BLaER1 treated with 17β-estradiol and CSF1 and Interleukin-3, amounts not matched to agents 10 nM and 100 nM (cell line): ENCODE measurements at regions not wholly inside any gene's neighbourhood (a gene's known extent, or its start where the extent isn't known, plus 50 kb on each side); places are given as distances from the start of the nearest gene placed in this dataset.
"Not testable (repeated sequence)": the region's sequence is repeated elsewhere in the genome, so short reads cannot be mapped to it uniquely, and the experiment has no call there.

Experiments
- H3K27ac ChIP-seq, 11 experiments: shearing (Covaris generic); formaldehyde crosslinking; 2 replicates each; pipeline ENCODE4 v1.8.1; 2022
- H3K27me3 ChIP-seq, 11 experiments: shearing (Covaris generic); formaldehyde crosslinking; 2 replicates each; pipeline ENCODE4 v1.8.1; 2022
- H3K36me3 ChIP-seq, 11 experiments: shearing (Covaris generic); formaldehyde crosslinking; 2 replicates each; pipeline ENCODE4 v1.8.1; 2022
- H3K4me1 ChIP-seq, 10 experiments: shearing (Covaris generic); formaldehyde crosslinking; 2 replicates each; pipeline ENCODE4 v1.8.1; 2022
- H3K4me2 ChIP-seq, 11 experiments: shearing (Covaris generic); formaldehyde crosslinking; 2 replicates each; pipeline ENCODE4 v1.8.1; 2022
- H3K4me3 ChIP-seq, 10 experiments: shearing (Covaris generic); formaldehyde crosslinking; 2 replicates each; pipeline ENCODE4 v1.8.1; 2022
- H3K9ac ChIP-seq, 11 experiments: shearing (Covaris generic); formaldehyde crosslinking; 2 replicates each; pipeline ENCODE4 v1.8.1; 2022
- H3K9me3 ChIP-seq, 11 experiments: shearing (Covaris generic); formaldehyde crosslinking; replicated peaks in 1 of 11; 2 replicates each; pipeline ENCODE4 v1.8.1; 2022
- H4K20me1 ChIP-seq, 11 experiments: shearing (Covaris generic); formaldehyde crosslinking; 2 replicates each; pipeline ENCODE4 v1.8.1; 2022
- Cebpa-rat ChIP-seq, 11 experiments: shearing (Covaris generic); IDR thresholded peaks; 2 replicates each; pipeline ENCODE4 v1.8.1; 2022

DNA sequence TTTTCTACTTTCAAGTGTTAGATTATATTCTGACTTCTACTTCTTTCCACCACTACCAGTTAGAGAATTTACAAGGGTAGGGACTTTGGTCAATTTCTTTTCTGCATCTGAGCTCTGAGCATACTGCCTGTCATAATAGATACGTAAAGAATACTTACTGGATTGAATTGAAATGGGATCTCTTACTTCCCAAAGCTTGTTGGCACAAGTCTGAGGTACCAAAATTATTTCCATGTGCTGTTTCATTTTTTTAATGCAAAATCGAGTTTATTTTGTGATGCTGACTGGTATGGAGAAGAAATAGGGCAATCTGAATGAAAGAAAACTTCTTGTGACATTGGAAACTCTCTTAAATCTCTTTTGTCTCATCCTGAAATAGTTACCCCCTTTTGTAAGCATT, 428.9 kb downstream of the SPATA31D1 start:
- Histone ChIP-seq H3K4me1 (no peaks in the 10 kb centered on the region), H3K27me3 (no peaks in the 10 kb centered on the region), H3K9me3 (peaks cover 0 to 13% (median 6%) of the 10 kb centered on the region in 11 experiments; a peak in 6 of 22 replicates), H3K4me2 (no peak overlapping the region), H3K9ac (no peak overlapping the region), H4K20me1 (no peaks in the 10 kb centered on the region), H3K4me3 (no peak overlapping the region), H3K36me3 (no peaks in the 10 kb centered on the region), H3K27ac (no peak overlapping the region)
- TF ChIP-seq Cebpa-rat (IDR thresholded peaks at IDR 0.05) = no peak

DNA sequence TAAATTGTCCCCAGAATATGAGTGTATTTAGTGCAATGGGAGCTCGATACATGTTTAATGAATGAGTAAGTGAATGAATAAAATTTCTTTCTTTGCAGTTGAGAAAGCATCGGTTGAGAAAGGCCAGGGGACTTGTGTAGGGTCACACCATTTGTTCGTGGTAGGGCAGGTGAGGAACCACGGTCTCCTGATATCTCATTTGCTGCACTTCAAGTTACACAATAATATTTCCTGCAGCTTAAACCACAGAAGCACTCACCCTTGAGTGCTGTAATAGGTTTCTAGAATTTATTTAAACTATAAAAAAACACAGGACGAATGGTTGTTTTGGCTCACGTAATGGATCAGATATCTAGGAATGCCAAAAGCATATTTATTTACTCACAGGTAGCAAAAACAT, 429.8 kb downstream of the SPATA31D1 start:
- Histone ChIP-seq H3K4me3 (no peak overlapping the region), H3K9ac (no peak overlapping the region), H3K9me3 (peaks cover 0 to 14% (median 6%) of the 10 kb centered on the region in 11 experiments; a peak in 6 of 22 replicates), H3K27ac (no peak overlapping the region), H3K4me2 (no peak overlapping the region), H3K4me1 (no peaks in the 10 kb centered on the region), H4K20me1 (no peaks in the 10 kb centered on the region), H3K27me3 (no peaks in the 10 kb centered on the region), H3K36me3 (no peaks in the 10 kb centered on the region)
- TF ChIP-seq Cebpa-rat (IDR thresholded peaks at IDR 0.05) = no peak

DNA sequence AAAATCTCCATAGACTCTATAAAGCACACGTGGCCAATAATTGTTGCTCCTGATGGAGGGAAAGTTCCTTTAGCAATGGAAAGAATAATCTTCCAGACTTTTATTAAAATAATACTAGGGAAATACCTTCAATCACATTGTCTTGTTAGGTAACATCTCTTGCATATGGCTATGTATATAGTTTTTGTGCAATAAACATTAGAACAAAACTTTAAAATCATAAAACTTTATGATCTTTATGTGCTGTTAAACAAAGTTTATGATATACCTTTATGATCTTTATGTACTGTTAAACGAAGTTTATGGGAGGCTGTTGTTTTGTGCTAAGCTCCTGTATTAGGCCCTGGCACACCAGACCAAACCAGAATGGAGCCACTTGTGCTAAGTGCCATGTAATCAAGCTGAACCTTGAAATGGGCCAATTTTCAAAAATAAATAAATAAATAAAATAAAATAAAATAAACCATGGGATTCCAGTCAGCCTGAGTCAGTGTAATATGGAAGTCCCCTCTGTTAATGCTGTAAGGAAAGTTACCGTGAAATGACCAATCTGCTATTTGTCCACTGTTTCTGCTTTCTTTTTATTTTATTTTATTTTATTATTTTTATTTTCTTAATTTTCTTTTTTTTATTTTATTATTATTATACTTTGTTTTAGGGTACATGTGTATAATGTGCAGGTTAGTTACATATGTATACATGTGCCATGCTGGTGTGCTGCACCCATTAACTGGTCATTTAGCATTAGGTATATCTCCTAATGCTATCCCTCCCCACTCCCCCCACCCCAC, 431.3 kb downstream of the SPATA31D1 start:
- peaks cover 0 to 14% (median 6%) of the 10 kb centered on the region in 11 experiments; a peak in 6 of 22 replicates for H3K9me3 ChIP-seq
- no peaks in the 10 kb centered on the region for H4K20me1 ChIP-seq
- no peak overlapping the region for H3K27ac ChIP-seq
- H3K36me3 ChIP-seq = no peaks in the 10 kb centered on the region
- H3K4me1 ChIP-seq = no peaks in the 10 kb centered on the region
- TF ChIP-seq Cebpa-rat (IDR thresholded peaks at IDR 0.05) = no peak
- H3K27me3 ChIP-seq = no peaks in the 10 kb centered on the region
- H3K4me2 ChIP-seq = no peak overlapping the region
- H3K9ac ChIP-seq = no peak overlapping the region
- H3K4me3 ChIP-seq = no peak overlapping the region

DNA sequence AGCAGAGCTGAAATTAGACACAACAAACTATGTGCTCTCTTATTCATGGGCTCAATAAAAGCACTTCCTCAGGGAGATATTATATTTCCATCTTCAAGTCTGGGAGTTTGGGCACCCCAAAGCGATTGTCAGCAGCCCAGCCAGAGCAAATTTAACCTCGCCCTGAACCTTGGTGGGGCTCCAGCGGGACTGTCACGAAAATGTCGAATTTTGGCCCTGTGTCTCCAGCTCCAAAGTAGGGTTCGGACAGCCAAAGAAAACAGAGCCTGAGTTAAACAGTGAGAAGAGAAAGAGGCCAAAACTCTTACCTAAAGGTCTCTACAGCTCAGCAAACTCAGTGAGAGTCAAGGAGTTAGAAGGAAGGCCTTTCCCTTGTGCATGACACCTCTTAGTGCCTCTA, 432.9 kb downstream of the SPATA31D1 start:
- no peaks in the 10 kb centered on the region for H3K27me3 ChIP-seq

DNA sequence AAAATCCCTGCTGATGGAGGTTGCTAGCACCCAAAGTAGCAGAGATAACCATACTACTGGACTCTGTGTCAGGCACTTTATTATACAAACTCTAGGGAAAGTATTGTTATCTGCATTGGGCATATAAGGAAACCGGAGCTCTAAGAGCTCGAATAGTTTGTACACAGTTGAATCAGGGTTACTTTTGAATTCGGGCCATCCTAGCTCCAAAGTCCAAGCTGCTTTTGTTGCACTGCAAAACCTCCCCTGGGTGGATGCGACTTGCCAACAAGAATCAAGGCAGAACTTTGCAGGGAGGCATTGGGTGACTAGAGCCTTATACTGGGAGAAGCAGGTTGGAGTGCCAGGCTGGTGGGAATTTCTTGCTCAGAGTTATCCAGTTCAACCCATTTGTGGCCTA, 435.1 kb downstream of the SPATA31D1 start:
- H3K4me1 ChIP-seq = no peaks in the 10 kb centered on the region
- H3K4me2 ChIP-seq = no peak overlapping the region
- no peaks in the 10 kb centered on the region for H4K20me1 ChIP-seq
- TF ChIP-seq Cebpa-rat (IDR thresholded peaks at IDR 0.05) = no peak
- no peak overlapping the region for H3K27ac ChIP-seq
- H3K36me3 ChIP-seq = no peaks in the 10 kb centered on the region
- H3K4me3 ChIP-seq = no peak overlapping the region
- H3K9me3 ChIP-seq = peaks cover 0 to 14% (median 6%) of the 10 kb centered on the region in 11 experiments; a peak in 6 of 22 replicates
- no peak overlapping the region for H3K9ac ChIP-seq
- no peaks in the 10 kb centered on the region for H3K27me3 ChIP-seq

More for the DNA sequence above, 432.9 kb downstream of the SPATA31D1 start:
- Histone ChIP-seq H3K27ac (no peak overlapping the region), H3K36me3 (no peaks in the 10 kb centered on the region), H3K9me3 (peaks cover 0 to 14% (median 6%) of the 10 kb centered on the region in 11 experiments; a peak in 6 of 22 replicates), H3K9ac (no peak overlapping the region), H3K4me3 (no peak overlapping the region), H3K4me1 (no peaks in the 10 kb centered on the region), H3K4me2 (no peak overlapping the region), H4K20me1 (no peaks in the 10 kb centered on the region)
- no peak for TF ChIP-seq Cebpa-rat (IDR thresholded peaks at IDR 0.05)

DNA sequence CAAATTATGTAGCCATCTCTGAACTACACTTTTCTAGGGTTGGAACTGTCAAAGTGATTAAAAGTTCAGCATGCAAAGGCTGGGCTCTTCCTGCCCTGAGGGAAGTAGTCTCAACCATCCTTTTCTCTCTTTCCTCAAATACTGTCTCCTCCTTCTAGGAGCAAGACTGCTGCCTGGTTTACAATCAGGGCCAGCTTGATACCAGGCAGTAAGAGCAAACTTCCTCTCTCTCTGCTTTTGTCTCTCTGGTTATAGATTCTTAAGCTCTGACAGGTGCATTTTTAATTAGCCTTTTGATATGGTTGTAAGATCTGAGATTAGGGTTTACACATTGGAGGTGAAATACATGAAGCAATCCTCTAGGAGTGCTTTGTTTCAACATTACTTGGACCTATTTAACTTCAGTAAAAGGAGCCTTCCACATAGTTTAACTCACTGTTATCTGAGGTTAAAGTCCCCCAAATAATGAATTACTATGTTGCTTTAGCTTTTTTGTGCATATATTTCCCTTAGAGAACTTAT, 436.1 kb downstream of the SPATA31D1 start:
- H4K20me1 ChIP-seq = no peaks in the 10 kb centered on the region
- no peak for TF ChIP-seq Cebpa-rat (IDR thresholded peaks at IDR 0.05)
- no peaks in the 10 kb centered on the region for H3K4me1 ChIP-seq
- H3K27me3 ChIP-seq = no peaks in the 10 kb centered on the region
- H3K9me3 ChIP-seq = peaks cover 0 to 14% (median 6%) of the 10 kb centered on the region in 11 experiments; a peak in 6 of 22 replicates
- H3K4me2 ChIP-seq = no peak overlapping the region
- no peak overlapping the region for H3K27ac ChIP-seq
- no peak overlapping the region for H3K4me3 ChIP-seq
- H3K36me3 ChIP-seq = no peaks in the 10 kb centered on the region
- H3K9ac ChIP-seq = no peak overlapping the region

DNA sequence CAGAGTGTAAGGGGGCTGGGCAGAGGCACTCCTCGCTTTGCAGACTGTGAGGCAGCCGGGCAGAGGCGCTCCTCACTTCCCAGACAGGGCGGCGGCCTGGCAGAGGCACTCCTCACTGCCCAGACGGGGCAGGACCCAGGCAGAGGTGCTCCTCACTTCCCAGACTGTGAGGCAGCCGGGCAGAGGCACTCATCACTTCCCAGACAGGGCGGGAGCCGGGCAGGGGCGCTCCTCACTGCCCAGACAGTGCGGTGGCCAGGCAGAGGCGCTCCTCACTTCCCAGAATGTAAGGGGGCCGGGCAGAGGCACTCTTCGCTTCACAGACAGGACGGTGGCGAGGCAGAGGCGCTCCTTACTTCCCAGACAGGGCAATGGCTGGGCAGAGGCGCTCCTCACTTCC, 442.5 kb downstream of the SPATA31D1 start:
- Histone ChIP-seq H3K4me1 (no peaks in the 10 kb centered on the region), H3K9me3 (peaks cover 12 to 35% (median 21%) of the 10 kb centered on the region in 11 experiments; a peak in 20 of 22 replicates), H3K27ac (no peak overlapping the region), H3K4me3 (no peak overlapping the region), H4K20me1 (no peaks in the 10 kb centered on the region), H3K4me2 (no peak overlapping the region), H3K27me3 (no peaks in the 10 kb centered on the region), H3K9ac (no peak overlapping the region), H3K36me3 (no peaks in the 10 kb centered on the region)
- no peak for TF ChIP-seq Cebpa-rat (IDR thresholded peaks at IDR 0.05)

DNA sequence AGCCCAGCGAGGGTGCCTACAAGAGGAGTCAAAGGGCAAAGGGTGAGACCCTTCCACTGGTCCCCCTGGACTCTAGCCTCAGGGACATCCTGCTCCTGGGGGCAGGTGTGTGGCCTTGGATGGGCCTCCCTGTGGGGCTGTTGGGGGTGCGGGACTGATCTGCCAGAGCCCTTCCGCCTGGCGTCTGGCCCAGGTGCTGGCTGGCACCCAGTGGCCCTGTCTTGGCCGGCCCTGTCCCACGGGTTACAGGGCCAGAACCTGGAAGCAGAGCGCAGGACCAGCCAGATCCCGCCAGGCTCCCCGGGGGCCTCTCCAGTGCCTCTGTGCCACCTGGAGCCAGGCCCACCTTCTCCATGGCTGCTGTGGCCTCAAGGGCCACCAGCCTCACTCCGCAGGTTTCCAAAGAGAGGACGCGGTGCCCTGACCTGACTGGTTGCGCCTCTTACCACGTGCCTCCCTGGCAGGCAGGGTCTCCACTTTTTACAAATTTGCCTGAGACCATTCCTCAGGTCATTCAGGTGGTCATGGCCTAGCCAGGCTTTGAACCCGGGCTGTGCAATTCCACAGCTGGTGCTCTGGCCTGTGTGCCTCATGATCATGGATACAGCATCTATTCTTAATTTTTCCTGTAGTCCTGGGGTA, 444.8 kb downstream of the SPATA31D1 start:
- H3K4me2 ChIP-seq, H4K20me1 ChIP-seq, H3K27me3 ChIP-seq, H3K36me3 ChIP-seq, H3K27ac ChIP-seq, H3K4me1 ChIP-seq, H3K9ac ChIP-seq, H3K4me3 ChIP-seq: not testable (repeated sequence)
- peaks cover 12 to 35% (median 21%) of the 10 kb centered on the region in 11 experiments; a peak in 20 of 22 replicates for H3K9me3 ChIP-seq

DNA sequence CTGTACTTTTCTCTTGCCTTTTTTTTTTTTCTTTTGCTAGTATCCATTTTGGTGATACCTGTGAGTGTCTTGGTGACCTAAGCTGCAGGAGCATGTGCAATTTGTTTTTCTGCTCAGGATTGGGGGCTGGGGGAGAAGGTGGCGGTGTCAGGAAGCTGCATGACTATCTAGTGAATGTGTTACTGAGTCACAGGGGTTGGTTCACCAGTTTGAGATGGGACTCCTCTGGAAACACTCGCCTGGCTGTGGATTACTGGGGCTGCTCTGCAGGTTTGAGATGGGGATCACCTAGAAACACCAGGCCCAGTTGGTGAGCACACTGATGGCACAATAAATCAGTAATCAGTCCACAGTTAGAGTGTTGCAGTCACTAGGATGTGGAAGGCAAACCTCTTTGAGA, 447.9 kb downstream of the SPATA31D1 start:
- no peak for TF ChIP-seq Cebpa-rat (IDR thresholded peaks at IDR 0.05)
- H4K20me1 ChIP-seq = no peaks in the 10 kb centered on the region
- no peaks in the 10 kb centered on the region for H3K27me3 ChIP-seq
- H3K9me3 ChIP-seq = peaks cover 14 to 42% (median 24%) of the 10 kb centered on the region in 11 experiments; a peak in 20 of 22 replicates
- H3K4me1 ChIP-seq = no peaks in the 10 kb centered on the region
- H3K4me3 ChIP-seq = no peak overlapping the region
- H3K4me2 ChIP-seq = no peak overlapping the region
- no peak overlapping the region for H3K27ac ChIP-seq
- H3K36me3 ChIP-seq = no peaks in the 10 kb centered on the region
- H3K9ac ChIP-seq = no peak overlapping the region

DNA sequence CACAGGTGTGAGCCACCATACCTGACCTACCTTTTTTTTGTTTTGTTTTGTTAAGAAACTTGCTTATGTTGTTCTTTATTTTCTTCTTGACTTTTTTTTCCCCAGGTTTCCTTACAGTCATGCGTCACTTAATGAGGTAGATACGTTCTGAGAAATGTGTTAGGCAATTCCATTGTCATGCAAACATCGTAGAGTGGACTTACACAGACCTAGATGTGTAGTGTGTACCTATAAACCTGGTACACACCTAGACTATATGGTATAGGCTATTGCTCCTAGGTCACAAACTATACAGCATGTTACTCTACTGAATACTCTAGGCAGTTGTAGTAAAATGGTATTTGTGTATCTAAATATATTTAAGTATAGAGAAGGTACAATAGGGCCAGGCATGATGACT, 448.6 kb downstream of the SPATA31D1 start:
- H3K9ac ChIP-seq, H3K4me3 ChIP-seq, H3K36me3 ChIP-seq, H3K4me2 ChIP-seq, H3K27me3 ChIP-seq, H4K20me1 ChIP-seq, H3K4me1 ChIP-seq, H3K27ac ChIP-seq: not testable (repeated sequence)
- H3K9me3 ChIP-seq = peaks cover 7 to 37% (median 21%) of the 10 kb centered on the region in 11 experiments; a peak in 18 of 22 replicates
